HepG2 (cell line): ENCODE measurements at regions not wholly inside any gene's neighbourhood (a gene's known extent, or its start where the extent isn't known, plus 50 kb on each side); places are given as distances from the start of the nearest gene placed in this dataset.

Experiments used
- ATAC-seq: fragments of 200-7000 bp; cut with Tn5 transposase; 3 replicates; pipeline ENCODE4 v1.9.1; 2020; ENCODE audit warnings: mild to moderate bottlenecking, moderate library complexity
- BruUV-seq: library from RNA; stranded (reverse); fragments of 400-500 nt; replicated peaks from 2 replicates; lab custom pipeline; 2021; lab: Mats Ljungman, UMichigan
- CTCF ChIA-PET: fragments of 300-600 bp; formaldehyde crosslinking; extraction: SDS; loops from one replicate; lab custom pipeline; 2021; ENCODE audit warnings: low total read pairs, inconsistent platforms, low intra/inter-chr PET ratio; lab: Yijun Ruan, JAX
- POLR2A ChIA-PET: fragments of 350-600 bp; sonication (Branson Sonifier 250); formaldehyde crosslinking; loops from one replicate; lab custom pipeline; 2020; ENCODE audit warnings: antibody characterized with exemption, inconsistent platforms; lab: Yijun Ruan, JAX
- DNase-seq: peaks from one replicate; pipeline ENCODE4 v3.0.0-alpha.2; 2015; ENCODE audit warnings: low spot score
- FAIRE-seq: peaks from 3 replicates; lab custom pipeline; 2011; peaks lifted over from hg19 to GRCh38; lab: Jason Lieb, UNC
- H2AFZ ChIP-seq: one replicate; pipeline ENCODE4 v1.6.1; 2011; ENCODE audit warnings: low read length, inconsistent platforms
- H3K27ac ChIP-seq: fragments of 300-600 bp; 3 replicates; pipeline ENCODE4 v1.8.0; 2011; ENCODE audit warnings: mixed run types, mild to moderate bottlenecking, mixed read lengths, low read length, inconsistent platforms; ENCODE audit not compliant: insufficient read depth; ENCODE audit errors: extremely low read length
- H3K27me3 ChIP-seq, 2 experiments: fragments of 200-600 bp in 1 of 2; 2 replicates in 1 of 2; 3 replicates in 1 of 2; pipeline versions ENCODE4 v1.6.0 to v1.8.0; 2011; ENCODE audit warnings: low read length in 2 of 2, mild to moderate bottlenecking in 2 of 2, moderate library complexity in 2 of 2, inconsistent platforms in 1 of 2; ENCODE audit not compliant: insufficient read depth in 2 of 2, control insufficient read depth in 1 of 2
- H3K36me3 ChIP-seq, 2 experiments: fragments of 200-600 bp in 1 of 2; replicated peaks in 1 of 2; 2 replicates in 1 of 2; 3 replicates in 1 of 2; pipeline versions ENCODE4 v1.5.1 to v1.8.0; 2011; ENCODE audit warnings: low read length in 2 of 2, inconsistent platforms in 1 of 2; ENCODE audit not compliant: insufficient read depth in 2 of 2, control insufficient read depth in 1 of 2
- H3K4me1 ChIP-seq: 2 replicates; pipeline ENCODE4 v1.5.1; 2012; ENCODE audit warnings: low read length, inconsistent platforms; ENCODE audit not compliant: insufficient read depth
- H3K4me2 ChIP-seq: 2 replicates; pipeline ENCODE4 v1.6.0; 2011; ENCODE audit warnings: low read depth, low read length, inconsistent platforms
- H3K4me3 ChIP-seq, 3 experiments: fragments of 200-600 bp in 1 of 3; sonication (generic), shearing (Covaris generic) in 1 of 3; replicated peaks in 1 of 3; 2 replicates each; pipeline ENCODE4 v1.5.1; 2011 to 2016; ENCODE audit warnings: low read length in 3 of 3, inconsistent platforms in 2 of 3, low read depth in 2 of 3, mild to moderate bottlenecking in 2 of 3, control low read depth in 1 of 3, mixed read lengths in 1 of 3; ENCODE audit not compliant: insufficient read depth in 1 of 3
- H3K79me2 ChIP-seq: one replicate; pipeline ENCODE4 v1.6.1; 2011; ENCODE audit warnings: low read length, inconsistent platforms; ENCODE audit not compliant: insufficient read depth
- H3K9ac ChIP-seq: 2 replicates; pipeline ENCODE4 v1.6.0; 2011; ENCODE audit warnings: mild to moderate bottlenecking, low read depth, low read length, inconsistent platforms; ENCODE audit not compliant: insufficient read depth
- H3K9me3 ChIP-seq: 2 replicates; pipeline ENCODE4 v1.5.1; 2012; ENCODE audit warnings: mild to moderate bottlenecking, low read length
- H4K20me1 ChIP-seq: 2 replicates; pipeline ENCODE4 v1.6.0; 2011; ENCODE audit warnings: inconsistent platforms, mild to moderate bottlenecking, low read length, moderate library complexity; ENCODE audit not compliant: insufficient read depth
- ADNP ChIP-seq: sonication (generic); formaldehyde crosslinking; IDR thresholded peaks from 2 replicates; pipeline ENCODE4 v1.4.0; 2020; ENCODE audit warnings: missing genetic modification reagents
- CHCHD3 ChIP-seq: sonication (generic); formaldehyde crosslinking; IDR thresholded peaks from 2 replicates; pipeline ENCODE4 v1.8.0; 2022; ENCODE audit warnings: mild to moderate bottlenecking, missing genetic modification reagents, moderate library complexity
- GZF1 ChIP-seq: sonication (generic); formaldehyde crosslinking; IDR thresholded peaks from 2 replicates; pipeline ENCODE4 v1.5.1; 2020; ENCODE audit warnings: mild to moderate bottlenecking, missing genetic modification reagents
- KLF13 ChIP-seq: sonication (generic); formaldehyde crosslinking; IDR thresholded peaks from 2 replicates; pipeline ENCODE4 v1.4.0; 2020; ENCODE audit warnings: mild to moderate bottlenecking, missing genetic modification reagents
- MTF2 ChIP-seq: sonication (generic); formaldehyde crosslinking; IDR thresholded peaks from 2 replicates; pipeline ENCODE4 v1.5.0; 2020; ENCODE audit warnings: missing genetic modification reagents, borderline replicate concordance
- PRDM15 ChIP-seq: sonication (generic); formaldehyde crosslinking; IDR thresholded peaks from 2 replicates; pipeline ENCODE4 v1.4.0; 2020; ENCODE audit warnings: missing genetic modification reagents
- RARA ChIP-seq: IDR thresholded peaks from 2 replicates; pipeline ENCODE4 v1.6.1; 2016; ENCODE audit warnings: missing genetic modification reagents, missing compliant biosample characterization
- RNF219 ChIP-seq: sonication (generic); formaldehyde crosslinking; IDR thresholded peaks from 2 replicates; pipeline ENCODE4 v1.5.0; 2020; ENCODE audit warnings: mild to moderate bottlenecking, missing genetic modification reagents
- TFAP4 ChIP-seq: sonication (generic); IDR thresholded peaks from 2 replicates; pipeline ENCODE4 v1.6.1; 2016; ENCODE audit warnings: low read depth, borderline replicate concordance
- ZNF670 ChIP-seq: sonication (generic); formaldehyde crosslinking; IDR thresholded peaks from 2 replicates; pipeline ENCODE4 v1.8.0; 2022; ENCODE audit warnings: mild to moderate bottlenecking, missing genetic modification reagents, borderline replicate concordance
- WGBS: methylation state at CpG from one replicate; pipeline ENCODE4 v1.1.6; 2017; ENCODE audit warnings: low lambda C conversion rate; 5-methylcytosine and 5-hydroxymethylcytosine counted together
- in situ Hi-C: cut with HindIII; loops from 2 replicates; pipeline ENCODE4 v1.10.0; 2017; ENCODE audit warnings: low pct_unique_long_range_greater_than_20kb; ENCODE audit not compliant: extremely low pct_ligation_motif_present
- intact Hi-C: fragments of 100-400 bp; cut with micrococcal nuclease; formaldehyde crosslinking; loops from one replicate; pipeline ENCODE4 v1.10.0; 2022; ENCODE audit not compliant: unreplicated experiment
- TF ChIP-seq, protein P1 (sequence below): sonication (generic); formaldehyde crosslinking; IDR thresholded peaks from 2 replicates; pipeline ENCODE4 v1.4.0; 2020; ENCODE audit warnings: missing genetic modification reagents, borderline replicate concordance

DNA sequence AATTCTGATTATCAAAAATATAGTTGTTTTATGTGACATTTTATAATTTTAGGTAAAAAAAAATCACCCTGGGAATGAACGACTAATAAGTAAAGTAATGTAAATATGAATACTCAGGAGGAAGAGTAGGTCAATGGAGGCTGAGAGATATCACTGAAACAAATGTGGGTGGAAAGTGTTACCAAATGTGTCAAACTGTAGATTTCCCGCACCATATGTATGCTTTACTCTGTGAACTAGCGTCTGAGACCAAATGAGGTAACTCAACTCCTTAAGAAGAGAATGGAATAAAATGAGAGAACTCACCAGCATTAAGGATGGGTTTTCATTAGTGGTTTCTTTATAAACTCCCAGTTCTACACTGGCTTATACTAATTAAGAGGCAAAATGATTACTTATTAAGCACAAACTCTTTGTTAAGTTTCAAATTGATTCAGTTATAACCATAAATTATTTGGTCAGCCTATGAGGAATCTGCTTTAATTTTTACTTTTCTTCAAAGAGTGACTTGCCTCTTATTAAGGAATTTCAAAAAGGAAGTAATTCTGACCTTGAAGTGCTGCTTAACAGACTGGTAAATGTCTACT lies 784.7 kb upstream of the GJE1 start:
- no peaks in the 10 kb centered on the region for H3K79me2 ChIP-seq
- TF ChIP-seq, protein P1, sequence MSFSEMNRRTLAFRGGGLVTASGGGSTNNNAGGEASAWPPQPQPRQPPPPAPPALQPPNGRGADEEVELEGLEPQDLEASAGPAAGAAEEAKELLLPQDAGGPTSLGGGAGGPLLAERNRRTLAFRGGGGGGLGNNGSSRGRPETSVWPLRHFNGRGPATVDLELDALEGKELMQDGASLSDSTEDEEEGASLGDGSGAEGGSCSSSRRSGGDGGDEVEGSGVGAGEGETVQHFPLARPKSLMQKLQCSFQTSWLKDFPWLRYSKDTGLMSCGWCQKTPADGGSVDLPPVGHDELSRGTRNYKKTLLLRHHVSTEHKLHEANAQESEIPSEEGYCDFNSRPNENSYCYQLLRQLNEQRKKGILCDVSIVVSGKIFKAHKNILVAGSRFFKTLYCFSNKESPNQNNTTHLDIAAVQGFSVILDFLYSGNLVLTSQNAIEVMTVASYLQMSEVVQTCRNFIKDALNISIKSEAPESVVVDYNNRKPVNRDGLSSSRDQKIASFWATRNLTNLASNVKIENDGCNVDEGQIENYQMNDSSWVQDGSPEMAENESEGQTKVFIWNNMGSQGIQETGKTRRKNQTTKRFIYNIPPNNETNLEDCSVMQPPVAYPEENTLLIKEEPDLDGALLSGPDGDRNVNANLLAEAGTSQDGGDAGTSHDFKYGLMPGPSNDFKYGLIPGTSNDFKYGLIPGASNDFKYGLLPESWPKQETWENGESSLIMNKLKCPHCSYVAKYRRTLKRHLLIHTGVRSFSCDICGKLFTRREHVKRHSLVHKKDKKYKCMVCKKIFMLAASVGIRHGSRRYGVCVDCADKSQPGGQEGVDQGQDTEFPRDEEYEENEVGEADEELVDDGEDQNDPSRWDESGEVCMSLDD (CRISPR knock-in tag): no peak
- no peak for TF ChIP-seq ZNF670 (CRISPR knock-in tag)
- no peak for TF ChIP-seq TFAP4
- no peak for TF ChIP-seq GZF1 (CRISPR knock-in tag)
- no peak for TF ChIP-seq KLF13 (CRISPR knock-in tag)
- TF ChIP-seq PRDM15: no peak
- TF ChIP-seq CHCHD3 (CRISPR knock-in tag): no peak
- TF ChIP-seq MTF2: no peak
- TF ChIP-seq ADNP: no peak
- TF ChIP-seq RARA: no peak
- no peak for TF ChIP-seq RNF219
- TF ChIP-seq, all 625 proteins: peak for 0
- Histone ChIP-seq H3K4me2 (no peak overlapping the region), H3K27ac (no peak overlapping the region), H3K4me1 (no peaks in the 10 kb centered on the region), H3K36me3 (no peaks in the 10 kb centered on the region), H3K9ac (no peak overlapping the region), H3K27me3 (no peaks in the 10 kb centered on the region), H4K20me1 (no peaks in the 10 kb centered on the region), H3K9me3 (no peaks in the 10 kb centered on the region), H3K4me3 (no peak overlapping the region), H2AFZ (no peak overlapping the region)
- WGBS: 8% methylated on average over 3 of the region's 3 CpGs
- ChIA-PET POLR2A (no interaction called here), CTCF (no interaction called here)
- ATAC-seq (no peak), DNase-seq (no peak), FAIRE-seq (no peak)
- no TSS peak for BruUV-seq
- in situ Hi-C loops (no loop called here), intact Hi-C loops (no loop called here)
